ENCODE measurements at regions not wholly inside any gene's neighbourhood (a gene's known extent, or its start where the extent isn't known, plus 50 kb on each side); places are given as distances from the start of the nearest gene placed in this dataset.
"Not testable (repeated sequence)": the region's sequence is repeated elsewhere in the genome, so short reads cannot be mapped to it uniquely, and the experiment has no call there.

DNA sequence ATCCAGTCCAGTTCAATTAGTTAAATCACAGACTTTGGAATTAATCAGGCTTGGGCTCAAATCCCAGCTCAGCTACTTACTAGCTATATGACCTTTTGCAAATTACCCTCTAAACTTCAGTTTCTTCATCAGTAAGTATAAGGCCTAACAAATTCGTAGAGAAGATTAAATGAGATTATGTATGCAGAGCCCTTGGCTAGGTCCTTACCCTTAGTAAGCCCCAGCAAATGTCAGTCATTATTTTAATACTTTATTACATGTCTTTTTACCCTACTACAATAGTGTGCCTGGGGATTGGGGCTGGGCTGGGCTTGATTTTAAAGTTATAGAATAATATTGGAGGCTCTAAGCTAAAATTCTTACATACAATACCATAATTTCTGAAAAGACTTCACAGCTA is 326.1 kb upstream of the PREP start:
- DNase-seq (ENCODE audit: low spot score) = no peak

DNA sequence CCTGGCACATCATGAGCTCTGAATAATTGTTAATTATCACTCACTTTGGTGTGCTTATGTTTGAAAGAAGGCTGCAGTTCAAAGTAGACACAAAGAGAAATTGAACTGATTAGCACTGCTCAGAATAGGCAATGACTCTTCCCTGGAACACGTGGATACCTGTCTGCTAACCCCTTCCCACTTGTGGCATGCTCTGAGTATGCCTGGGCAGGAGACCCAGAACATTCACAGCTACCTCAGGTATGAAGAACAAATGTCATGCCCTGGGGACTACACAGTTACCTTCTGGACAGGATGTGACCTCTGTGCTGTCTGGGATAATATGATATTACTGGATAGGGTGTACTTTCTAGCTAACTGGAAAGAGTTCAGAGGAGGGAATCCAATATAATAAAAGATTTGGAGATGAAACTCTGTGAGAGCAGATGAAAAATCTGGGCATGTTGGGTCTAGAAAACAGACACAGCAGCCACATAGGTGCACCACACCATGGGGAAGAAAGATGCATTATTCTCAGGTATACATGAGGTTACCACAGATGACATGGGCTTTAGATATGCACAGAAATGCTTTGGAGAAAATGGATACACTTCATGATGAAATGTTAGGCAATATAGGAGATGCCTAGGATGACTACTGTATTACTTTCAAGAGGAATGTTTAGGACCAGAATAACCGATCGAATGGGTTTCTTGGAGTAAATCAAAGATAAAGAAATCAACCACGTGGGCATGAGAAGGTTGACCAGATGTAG is 324.2 kb upstream of the PREP start:
- no peak for DNase-seq (ENCODE audit: low spot score)

DNA sequence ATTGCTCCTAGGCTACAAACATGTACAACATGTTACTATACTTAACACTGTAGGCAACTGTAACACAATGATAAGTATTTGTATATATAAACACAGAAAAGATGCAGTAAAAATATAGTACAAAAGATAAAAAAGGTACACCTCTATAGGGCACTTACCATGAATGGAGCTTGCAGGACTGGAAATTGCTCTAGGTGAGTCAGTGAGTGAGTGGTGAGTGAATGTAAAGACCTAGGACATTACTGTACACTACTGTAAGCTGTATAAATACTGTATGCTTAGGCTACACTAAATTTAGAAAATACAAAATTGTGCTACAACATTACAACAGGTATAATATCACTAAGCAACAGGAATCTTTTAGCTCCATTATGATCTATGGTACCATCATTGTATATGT is 312.0 kb upstream of the PREP start:
- no peak for DNase-seq (ENCODE audit: low spot score)

DNA sequence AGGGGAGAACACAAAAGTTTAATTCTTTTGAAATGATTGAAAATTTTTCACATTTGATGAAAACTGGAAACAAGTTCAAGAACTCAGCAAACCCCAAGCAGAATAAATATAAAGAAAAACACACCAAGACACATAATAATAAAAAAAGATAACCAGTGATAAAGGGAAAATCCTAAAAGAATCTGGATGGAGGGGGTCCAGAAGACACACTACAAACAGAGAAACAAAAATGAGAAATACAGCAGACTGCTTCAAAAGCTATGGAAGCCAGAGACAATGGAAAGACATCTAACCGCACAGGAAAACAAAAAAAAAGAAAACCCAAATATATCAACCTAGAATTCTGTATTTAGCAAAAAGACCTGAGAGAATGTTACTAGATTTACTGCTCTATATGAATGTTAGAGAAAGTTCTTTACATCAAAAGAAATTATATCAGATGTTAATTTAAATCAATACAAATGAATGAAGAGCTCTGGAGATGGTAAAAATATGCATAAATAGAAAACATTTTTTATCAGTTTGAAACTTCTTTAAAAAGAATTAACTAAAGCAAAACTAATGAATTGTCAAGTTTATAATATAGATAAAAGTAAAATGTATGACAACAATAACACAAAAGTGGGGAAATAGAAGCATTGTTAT is 310.7 kb upstream of the PREP start:
- DNase-seq (ENCODE audit: low spot score) = no peak

DNA sequence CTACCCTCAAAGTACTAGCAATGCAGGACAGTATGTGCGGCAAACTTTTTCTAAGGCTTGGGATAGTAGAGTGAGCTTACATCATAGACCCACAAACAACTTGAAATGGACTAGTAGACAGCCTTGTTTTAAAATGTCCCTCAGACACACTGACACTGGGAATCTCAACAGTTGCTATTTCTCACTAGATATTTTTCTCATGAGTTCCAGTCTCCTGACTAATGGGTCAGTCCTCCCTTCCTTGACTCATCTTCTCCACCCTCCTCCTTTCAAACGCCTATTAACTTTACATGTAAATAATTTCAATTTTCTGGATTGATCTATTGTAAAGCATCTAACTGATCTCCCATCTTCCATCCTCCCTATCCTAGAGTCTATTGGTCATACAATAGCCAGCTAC is 308.3 kb upstream of the PREP start:
- no peak for DNase-seq (ENCODE audit: low spot score)

DNA sequence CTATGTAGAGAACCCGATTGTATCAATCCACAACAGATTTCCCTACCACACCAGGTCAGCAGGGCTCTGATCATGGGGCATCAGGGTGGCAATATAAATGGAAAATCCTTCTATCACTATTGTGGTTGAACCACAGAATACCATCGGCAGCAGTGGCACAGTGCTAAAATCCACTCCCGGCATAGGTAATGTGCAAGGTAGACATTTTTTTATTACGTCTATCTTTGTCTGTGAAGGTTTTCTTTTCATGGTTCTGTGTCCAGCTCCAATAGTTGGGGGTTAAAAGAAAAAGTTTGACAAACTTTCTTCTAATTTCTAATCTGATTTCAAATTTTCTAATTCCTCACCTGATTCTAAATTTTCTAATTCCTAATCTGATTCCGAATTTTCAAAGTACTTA is 302.7 kb upstream of the PREP start:
- DNase-seq (ENCODE audit: low spot score) = no peak

DNA sequence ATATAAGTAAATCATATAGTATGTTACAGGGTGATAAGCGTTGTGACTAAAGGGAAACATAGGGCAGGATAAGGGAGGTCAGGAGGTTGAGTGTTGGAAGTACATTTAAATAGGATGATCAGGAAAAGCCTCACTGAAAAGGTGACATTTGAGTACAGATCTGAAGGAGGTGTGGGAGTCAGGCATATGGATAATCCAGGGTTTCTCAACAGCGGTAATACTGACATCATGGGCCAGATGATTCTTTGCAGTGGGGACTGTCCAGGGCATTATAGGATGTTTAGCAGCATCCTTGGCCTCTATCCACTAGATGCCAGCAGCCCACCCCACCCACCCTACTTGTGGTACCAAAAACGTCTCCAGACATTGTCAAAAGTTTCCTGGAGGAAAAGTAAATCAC is 292.6 kb upstream of the PREP start:
- DNase-seq (ENCODE audit: low spot score) = no peak

DNA sequence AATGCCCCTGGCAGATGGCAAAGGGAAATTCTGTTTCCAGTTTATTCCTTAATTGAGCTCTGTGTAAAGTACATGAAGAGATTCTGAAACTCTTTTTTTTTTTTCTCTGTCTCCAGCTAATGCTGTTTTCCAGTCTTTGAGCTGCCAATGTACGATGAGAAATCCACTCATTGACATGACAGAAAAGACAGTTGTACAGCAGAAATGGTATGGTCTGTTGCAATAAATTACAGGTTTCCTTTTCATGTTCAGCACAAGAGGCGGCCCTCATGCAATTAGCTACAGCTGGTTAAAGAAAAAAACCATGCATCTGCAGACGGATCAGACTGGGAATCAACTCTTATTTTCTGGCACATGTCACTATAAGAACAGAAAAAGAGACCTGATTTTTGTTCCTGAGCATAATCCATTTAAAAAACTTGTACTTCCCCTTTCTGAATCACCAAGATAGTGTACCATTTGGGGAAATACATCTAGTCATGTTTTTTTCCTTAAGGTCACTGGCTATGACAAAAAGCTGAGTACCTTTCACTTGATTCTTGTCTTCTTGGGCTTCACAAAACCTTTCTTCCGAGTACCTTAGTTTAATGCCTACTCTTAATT is 289.8 kb upstream of the PREP start:
- no peak for DNase-seq (ENCODE audit: low spot score)

DNA sequence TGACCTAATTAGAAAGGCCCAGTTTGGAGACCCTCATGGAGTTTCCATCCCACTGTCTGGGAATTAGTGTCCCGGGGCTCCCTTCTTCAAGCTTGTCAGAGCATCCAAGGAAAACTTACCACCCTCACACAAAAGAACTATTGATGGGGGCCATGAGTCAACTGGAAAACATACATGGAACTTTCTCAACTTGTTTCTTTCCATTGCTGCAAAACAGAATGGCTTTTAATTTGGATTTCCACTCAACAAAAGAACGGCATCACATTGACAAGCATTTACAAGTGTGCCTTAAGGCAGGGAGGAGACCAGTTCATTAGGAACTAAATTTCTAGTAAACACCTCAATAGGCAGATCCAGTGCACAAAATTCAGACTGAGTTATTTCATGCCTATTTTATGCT is 289.1 kb upstream of the PREP start:
- no peak for DNase-seq (ENCODE audit: low spot score)

DNA sequence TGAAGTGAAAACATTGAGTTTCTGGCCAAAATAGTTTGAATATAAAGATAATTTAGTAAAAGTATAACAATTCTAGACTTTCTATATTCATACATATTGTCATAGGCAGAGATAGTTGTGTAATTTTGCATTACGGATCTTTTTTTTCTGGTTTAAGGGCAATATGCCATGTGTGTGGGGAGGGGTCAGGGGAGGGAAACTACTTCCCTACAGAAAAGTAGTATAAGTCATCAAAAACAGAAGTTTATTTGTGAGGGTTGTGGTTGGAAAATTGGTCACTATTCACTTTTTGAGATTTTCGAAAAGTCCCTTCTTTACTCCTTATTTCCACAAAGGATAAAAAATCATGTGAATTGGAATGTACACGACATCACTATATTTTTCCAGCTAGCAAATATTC is 288.2 kb upstream of the PREP start:
- DNase-seq (ENCODE audit: low spot score) = no peak

DNA sequence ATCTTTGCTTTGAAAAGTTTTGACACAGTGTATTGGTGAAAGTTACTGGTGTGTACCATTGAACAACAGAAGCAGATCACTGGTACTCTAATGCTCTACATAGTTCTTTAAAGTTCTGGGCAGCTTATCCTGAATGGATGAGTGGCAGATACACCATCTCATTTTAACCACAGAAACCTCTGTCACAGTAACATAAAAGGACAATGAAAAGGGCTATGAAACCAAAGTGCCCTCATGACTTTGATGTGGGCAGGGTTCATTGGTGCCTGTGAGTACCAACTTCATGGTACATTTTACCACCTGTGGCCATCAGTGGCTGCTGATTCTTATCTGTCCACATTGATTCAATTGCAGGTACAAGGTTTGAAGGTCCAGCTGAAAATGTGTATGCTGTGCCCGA is 285.7 kb upstream of the PREP start:
- no peak for DNase-seq (ENCODE audit: low spot score)

DNA sequence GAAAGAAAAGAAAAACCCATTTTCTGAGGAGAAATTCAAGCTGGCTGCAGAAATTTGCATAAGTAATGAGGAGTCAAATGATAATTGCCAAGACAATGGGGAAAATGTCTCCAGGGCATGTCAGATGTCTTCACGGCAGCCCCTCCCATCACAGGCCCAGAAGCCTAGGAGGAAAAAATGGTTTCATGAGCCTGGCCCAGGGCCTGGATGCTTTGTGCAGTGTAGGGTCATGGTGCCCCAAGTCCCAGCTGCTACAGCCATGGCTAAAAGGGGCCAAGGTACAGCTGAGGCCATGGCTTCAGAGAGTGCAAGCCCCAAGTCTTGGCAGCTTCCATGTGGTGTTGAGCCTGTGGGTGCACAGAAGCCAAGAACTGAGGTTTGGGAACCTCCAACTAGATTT is 283.9 kb upstream of the PREP start:
- DNase-seq (ENCODE audit: low spot score) = not testable (repeated sequence)

DNA sequence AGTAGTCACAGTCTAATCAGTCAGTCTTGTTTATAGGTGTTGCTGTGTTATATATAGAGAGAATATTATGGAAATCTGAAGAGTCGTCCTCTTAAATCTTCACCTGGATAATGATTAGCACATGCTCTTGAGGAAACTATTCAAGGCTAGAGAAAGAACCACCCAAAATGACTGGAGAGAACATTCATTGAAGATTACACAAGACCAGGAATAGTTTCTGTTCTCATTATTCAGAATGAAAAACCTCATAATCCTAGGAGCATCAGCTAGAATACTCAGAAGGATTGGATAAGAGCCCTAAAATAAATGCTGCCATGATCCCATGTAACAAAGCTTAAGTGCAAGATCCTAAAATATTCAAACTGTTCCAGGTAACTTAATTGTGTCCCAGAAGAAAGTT is 278.2 kb upstream of the PREP start:
- no peak for DNase-seq (ENCODE audit: low spot score)

DNA sequence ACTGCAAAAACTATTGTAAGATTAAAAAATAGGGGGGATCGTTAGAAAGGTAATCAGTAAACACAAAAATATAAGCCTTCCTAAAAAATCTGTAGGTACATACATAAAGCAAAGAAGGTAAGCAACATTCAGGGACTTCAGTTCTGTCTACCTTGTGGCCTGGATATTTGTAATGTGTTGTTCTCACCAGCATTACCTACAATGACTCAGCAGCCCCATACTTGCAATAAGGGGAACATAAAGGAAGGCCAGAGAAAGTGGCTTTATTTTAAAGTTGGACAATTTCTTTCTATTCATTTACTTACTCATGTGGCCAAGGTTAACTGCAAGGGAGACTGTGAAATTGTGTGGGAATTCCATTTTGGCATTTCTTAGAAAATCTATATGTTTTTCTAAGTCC is 277.2 kb upstream of the PREP start:
- no peak for DNase-seq (ENCODE audit: low spot score)

DNA sequence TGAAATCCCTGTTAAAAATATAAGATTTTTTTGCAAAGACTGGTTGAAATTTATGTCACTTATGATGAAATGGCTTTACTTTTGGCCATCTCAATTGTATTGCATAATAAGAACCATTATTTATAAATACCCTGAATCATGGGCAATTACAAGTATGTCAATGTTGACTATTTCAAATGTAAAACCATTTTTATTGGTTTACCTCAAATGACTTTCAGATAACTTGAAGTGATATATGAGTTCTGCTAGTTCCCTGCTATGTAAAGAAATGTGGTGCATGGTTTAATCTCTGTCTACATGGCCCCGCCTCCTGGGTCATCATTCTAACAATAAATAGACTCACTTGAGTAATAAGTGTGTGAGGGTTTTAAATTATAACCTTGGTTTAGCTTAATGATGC is 275.6 kb upstream of the PREP start:
- DNase-seq (ENCODE audit: low spot score) = no peak

DNA sequence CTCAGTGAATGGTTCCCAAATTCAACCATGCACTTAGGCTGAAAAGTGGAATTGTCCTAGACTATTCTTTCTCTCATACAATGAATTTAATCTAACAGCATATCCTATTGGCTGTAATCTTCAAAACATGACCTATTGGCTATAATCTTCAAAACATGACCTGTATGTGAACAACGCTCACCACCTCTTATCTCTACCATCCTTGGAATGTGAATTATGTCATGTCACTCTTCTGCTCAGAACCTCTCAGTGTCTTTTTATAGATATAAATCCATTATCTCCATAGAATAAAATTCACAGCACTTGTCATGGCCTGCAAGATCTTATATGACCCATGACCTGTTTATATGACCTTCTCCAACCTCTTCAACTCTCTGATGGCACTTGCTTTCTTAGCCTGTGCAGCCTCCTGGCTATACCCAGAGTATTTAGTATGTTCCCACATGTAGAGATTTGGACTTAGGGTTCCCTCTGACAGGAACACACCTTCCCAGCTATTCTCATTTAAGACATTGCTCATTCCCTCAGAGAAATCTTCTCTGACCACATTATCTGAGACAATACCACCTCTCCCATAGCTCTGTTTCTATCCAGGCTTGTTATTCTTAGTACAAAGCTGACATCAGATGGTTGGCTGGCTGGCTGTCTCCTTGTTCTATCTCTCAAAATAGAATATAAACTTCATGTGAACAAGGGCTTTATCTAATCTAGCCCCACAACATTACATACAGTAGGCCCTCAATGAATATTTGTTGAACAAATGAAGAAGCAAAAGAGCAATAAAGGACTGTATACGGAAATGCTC is 275.0 kb upstream of the PREP start:
- no peak for DNase-seq (ENCODE audit: low spot score)

DNA sequence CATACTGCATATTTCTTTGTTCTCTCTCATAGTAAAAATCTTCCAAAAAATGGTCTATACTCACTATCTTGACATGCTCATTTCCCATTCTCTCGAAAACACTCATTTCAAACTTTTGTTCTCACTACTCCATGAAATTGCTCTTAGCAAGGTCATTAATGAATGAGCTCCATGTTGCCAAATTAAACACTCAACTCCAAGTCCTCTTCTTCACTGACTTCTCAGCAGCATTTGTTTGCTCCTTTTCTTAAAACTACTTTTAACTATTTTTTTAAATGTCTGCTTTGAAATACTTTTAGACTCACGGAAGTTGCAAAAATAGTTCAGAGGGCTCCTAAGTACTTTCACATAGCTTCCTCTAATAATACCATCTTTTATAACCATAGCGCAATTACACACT is 274.0 kb upstream of the PREP start:
- DNase-seq (ENCODE audit: low spot score) = no peak

DNA sequence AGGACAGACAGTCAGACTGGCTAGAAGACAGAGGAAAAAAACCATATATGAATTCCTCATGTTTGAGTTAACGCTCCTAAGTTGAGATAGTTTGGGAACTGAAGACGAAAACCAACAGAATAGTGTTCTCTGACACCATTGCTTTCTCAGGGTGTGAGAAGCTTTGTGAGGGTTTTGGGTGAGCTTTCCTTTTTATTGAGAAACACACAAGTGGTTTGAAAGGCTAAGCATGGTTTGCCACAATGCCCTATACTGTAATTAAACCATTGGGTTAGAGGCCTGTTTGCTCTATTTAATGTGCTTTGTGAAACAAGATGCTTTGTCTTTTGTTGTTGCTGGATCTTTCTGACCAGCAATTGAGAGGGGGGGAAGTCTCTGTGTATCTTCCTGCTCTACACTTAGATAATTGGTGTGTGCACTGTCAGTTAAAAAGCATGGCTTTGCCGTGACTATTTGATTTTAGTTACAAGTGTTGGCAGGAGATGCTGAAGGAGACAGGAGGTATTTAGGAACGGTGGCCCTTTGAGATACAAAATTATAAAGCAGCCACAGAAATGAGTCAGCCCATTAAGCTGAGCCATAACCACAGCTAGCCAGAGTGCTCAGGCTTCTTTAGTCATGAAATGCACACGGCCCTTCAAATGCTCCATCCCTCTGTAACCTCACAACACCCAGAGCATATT is 273.0 kb upstream of the PREP start:
- DNase-seq (ENCODE audit: low spot score) = peak; percentile 84

DNA sequence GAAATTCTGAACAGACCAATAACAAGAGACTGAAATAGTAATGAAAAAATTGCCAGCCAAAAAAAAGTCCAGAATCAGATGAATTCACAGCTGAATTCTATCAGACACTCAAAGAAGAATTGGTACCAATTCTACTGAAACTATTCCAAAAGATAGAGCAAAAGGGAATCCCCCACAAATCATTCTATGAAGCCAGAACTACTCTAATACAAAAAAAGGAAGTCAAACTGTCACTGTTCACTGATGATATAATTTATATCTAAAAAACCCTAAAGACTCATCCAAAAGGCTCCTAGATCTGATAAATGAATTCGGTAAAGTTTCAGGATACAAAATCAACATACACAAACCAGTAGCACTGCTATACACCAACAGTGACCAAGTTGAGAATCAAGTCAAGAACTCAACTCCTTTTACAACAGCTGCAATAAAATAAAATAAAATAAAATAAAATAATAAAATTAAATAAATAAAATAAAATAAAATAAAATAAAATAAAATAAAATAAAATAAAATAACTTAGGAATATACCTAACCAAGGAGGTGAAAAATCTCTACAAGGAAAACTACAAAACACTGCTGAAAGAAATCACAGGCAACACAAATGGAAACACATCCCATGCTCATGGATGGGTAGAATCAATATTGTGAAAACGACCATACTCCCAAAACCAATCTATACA is 270.1 kb upstream of the PREP start:
- DNase-seq (ENCODE audit: low spot score) = not testable (repeated sequence)

DNA sequence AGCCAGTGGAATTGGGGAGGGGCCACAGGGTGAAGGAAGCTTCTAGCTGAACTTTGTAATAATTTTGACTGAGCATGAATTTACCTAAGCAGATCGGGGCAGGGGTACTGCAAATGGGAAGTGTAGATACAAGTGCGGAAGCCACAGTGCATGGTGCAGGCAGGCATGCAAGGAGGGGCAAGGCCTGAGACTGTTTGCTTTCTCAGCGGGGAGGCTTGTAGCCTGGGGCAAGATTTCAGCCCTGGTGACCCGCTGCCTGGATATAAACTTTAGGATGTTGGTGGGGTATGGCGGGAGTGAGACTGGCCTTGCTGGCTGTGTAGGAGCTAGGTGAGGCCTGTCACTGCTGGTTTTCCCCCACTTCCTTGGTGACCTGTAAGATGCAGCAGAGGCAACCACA is 266.4 kb upstream of the PREP start:
- no peak for DNase-seq (ENCODE audit: low spot score)

DNA sequence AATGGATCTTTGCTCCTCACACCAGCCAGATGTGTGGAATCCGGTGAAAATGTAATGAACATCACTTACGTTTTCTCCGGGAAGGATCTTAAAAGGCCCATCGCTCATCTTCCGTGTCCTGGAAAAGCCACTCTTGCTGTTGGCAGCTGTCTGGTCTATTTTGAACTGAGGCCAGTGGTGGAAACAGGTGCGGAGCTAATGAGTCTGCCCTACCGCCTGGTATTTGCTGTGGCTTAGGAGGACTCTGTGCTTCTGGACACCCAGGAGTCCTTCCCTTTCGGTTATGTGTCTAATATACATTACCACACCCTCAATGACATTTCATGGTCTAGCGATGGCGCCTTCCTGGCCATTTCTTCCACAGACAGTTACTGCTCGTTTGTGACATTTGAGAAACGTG is 264.2 kb upstream of the PREP start:
- DNase-seq (ENCODE audit: low spot score) = no peak
